Large intestine (tissue), 3 donors: ENCODE measurements at regions not wholly inside any gene's neighbourhood (a gene's known extent, or its start where the extent isn't known, plus 50 kb on each side); places are given as distances from the start of the nearest gene placed in this dataset.

Experiments used
- DNase-seq, 2 donors: peaks; one replicate each; pipeline versions ENCODE4 v3.0.0 to v3.0.0-alpha.2; 2013
- H3K27ac ChIP-seq: one replicate; pipeline ENCODE4 v1.5.1; 2013; ENCODE audit warnings: low read length
- H3K27me3 ChIP-seq: 2 replicates; pipeline ENCODE4 v1.6.1; 2013; ENCODE audit warnings: low read length; ENCODE audit not compliant: control insufficient read depth, insufficient read depth
- H3K36me3 ChIP-seq: 2 replicates; pipeline ENCODE4 v1.6.1; 2013; ENCODE audit warnings: low read length; ENCODE audit not compliant: control insufficient read depth, insufficient read depth
- H3K4me1 ChIP-seq: one replicate; pipeline ENCODE4 v1.6.1; 2013; ENCODE audit warnings: low read length; ENCODE audit not compliant: control insufficient read depth, insufficient read depth
- H3K4me3 ChIP-seq: one replicate; pipeline ENCODE4 v1.5.1; 2013; ENCODE audit warnings: low read length
- H3K9me3 ChIP-seq: one replicate; pipeline ENCODE4 v1.6.1; 2013; ENCODE audit warnings: mild to moderate bottlenecking, low read depth, low read length, moderate library complexity; ENCODE audit not compliant: control insufficient read depth
- WGBS: methylation state at CpG from one replicate; pipeline ENCODE4 v1.1.5; 2013; ENCODE audit warnings: low lambda C conversion rate; ENCODE audit not compliant: insufficient coverage; 5-methylcytosine and 5-hydroxymethylcytosine counted together

DNA sequence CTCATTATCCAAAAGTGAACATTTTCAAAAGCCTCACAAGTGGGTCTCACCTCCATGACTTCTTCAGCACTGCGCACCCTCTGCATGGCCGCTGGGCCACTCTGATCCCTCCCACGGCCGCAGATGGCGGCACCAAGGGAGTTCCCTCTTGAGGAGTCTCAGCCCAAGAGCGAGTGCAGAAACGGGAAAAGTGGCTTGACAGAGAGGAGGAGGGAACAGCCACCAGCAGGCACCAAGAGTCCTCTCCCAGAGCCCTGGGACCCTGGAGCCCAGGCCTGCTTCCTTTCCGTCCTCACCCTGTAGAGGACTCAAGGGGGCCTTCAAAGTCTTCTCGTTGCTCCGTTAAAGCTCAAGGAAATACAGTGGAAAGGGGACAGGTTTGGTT, 230.2 kb upstream of the DIO3 start:
- peaks cover 56% of the 10 kb centered on the region for H3K4me1 ChIP-seq

GRCh38 chr14:101331661-101332169, 229.6 kb upstream of the DIO3 start:
- WGBS: no CpG with 5 or more reads among the region's 6 CpGs

More for the DNA sequence above, 230.2 kb upstream of the DIO3 start:
- no CpG with 5 or more reads among the region's 10 CpGs for WGBS
- Histone ChIP-seq H3K27ac (peak overlapping the region; percentile 89), H3K27me3 (no peaks in the 10 kb centered on the region), H3K4me3 (no peak overlapping the region), H3K36me3 (no peaks in the 10 kb centered on the region), H3K9me3 (peaks cover 2% of the 10 kb centered on the region)
- DNase-seq: no peak

DNA sequence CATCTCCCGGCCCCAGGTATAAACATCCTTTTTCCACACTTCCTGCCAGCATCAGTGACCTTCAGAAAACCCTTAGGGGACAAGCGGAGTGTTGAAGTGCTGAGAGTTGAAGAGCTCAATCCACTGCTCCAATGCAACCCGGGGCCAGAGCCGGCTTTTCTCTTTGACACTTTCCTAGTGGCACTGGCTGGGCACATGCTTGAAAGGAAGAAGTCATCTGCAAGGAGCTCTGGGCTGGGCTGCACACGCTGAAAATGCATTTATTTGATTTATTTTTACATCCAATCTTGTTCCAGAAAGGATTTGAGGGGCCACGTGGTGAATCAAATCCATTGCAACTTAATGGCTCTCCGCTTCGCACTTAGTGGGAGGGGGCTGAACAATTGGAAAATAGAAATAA, 229.0 kb upstream of the DIO3 start:
- Histone ChIP-seq H3K27ac (peak overlapping the region; percentile 89), H3K27me3 (no peaks in the 10 kb centered on the region), H3K9me3 (peaks cover 2% of the 10 kb centered on the region), H3K36me3 (no peaks in the 10 kb centered on the region), H3K4me3 (no peak overlapping the region), H3K4me1 (peaks cover 56% of the 10 kb centered on the region)
- no CpG with 5 or more reads among the region's 8 CpGs for WGBS
- no peak for DNase-seq

More at GRCh38 chr14:101331661-101332169, 229.6 kb upstream of the DIO3 start:
- Histone ChIP-seq H3K4me1 (peaks cover 56% of the 10 kb centered on the region), H3K27ac (peak overlapping the region; percentile 89), H3K36me3 (no peaks in the 10 kb centered on the region), H3K27me3 (no peaks in the 10 kb centered on the region), H3K9me3 (peaks cover 2% of the 10 kb centered on the region), H3K4me3 (no peak overlapping the region)
- DNase-seq: peak; percentile 84 to 92

DNA sequence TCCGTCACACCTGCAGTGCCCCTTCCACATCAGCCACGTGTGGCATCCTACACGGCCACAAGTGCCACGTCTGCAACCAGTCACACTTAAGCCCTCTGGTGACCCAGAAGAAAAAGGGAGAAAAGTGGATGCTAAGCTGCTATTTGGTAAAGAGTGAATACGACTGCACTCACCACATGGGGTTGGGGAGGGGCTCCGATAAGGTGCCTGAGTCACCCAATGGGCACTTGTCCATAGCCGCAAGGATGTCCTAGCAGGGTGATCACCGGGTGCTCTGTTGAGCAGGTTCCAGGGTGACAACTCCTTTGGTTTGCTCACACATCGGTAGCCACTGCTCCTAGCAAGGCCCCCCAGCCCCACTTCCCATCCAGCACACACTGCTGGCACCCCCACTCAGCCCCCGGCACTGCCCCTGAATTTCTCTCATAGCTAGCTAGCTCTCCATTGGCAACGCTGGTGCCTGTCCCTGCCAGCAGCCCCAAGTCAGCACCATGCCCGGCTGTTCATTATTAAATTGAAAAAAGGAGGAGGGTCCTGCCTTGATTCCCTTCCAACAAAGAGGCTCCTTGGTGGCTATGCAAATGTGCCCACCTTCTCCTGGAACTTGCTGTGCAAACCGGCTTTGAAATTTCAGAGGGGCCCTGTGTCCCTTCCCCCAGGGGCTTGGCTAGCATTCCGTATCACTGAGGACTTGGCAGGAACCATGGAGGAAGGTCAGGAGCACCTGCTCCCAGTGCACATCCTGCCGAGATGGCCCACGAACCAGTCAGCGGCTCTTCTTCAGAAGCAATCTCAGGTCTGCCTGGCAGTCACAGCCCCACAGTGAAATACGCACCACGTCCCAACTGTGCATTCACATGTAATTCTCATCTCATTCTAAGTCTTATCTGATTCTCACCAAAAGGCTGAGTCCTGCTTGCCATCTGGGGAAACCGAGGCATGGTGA, 227.7 kb upstream of the DIO3 start:
- Histone ChIP-seq H3K27me3 (no peaks in the 10 kb centered on the region), H3K4me3 (no peak overlapping the region), H3K36me3 (no peaks in the 10 kb centered on the region), H3K9me3 (peaks cover 2% of the 10 kb centered on the region), H3K27ac (no peak overlapping the region), H3K4me1 (peaks cover 51% of the 10 kb centered on the region)
- 100% methylated on average over 1 of the region's 20 CpGs for WGBS
- no peak for DNase-seq

DNA sequence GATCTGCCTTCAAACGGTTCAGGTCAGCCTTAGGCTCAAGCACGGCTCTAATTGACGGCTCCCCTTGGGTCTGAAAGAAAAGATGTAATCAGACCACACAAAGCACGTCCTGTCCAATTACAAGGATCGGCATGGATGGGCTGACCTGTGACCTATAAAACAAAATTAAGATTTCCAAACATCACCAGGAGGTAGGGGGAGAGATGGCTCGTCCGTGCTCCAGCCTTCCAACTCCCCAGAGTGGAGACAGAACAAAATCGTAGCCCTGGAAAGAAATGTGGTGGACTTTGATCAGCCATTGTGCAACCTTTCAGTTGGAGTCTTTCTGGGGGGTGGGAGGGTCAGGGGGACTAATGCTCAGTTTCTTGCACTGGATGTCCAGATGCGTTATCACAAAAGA, 226.6 kb upstream of the DIO3 start:
- Histone ChIP-seq H3K9me3 (peaks cover 2% of the 10 kb centered on the region), H3K27ac (peak overlapping the region; percentile 69), H3K36me3 (no peaks in the 10 kb centered on the region), H3K4me3 (no peak overlapping the region), H3K4me1 (peaks cover 42% of the 10 kb centered on the region), H3K27me3 (no peaks in the 10 kb centered on the region)
- WGBS: 34% methylated on average over 3 of the region's 9 CpGs
- peak; percentile 37 to 68 for DNase-seq

GRCh38 chr14:101335061-101335661, 226.1 kb upstream of the DIO3 start:
- peak; percentile 50 to 59 for DNase-seq
- Histone ChIP-seq H3K9me3 (peaks cover 2% of the 10 kb centered on the region), H3K27me3 (no peaks in the 10 kb centered on the region), H3K4me1 (peaks cover 41% of the 10 kb centered on the region), H3K36me3 (no peaks in the 10 kb centered on the region), H3K27ac (peak overlapping the region; percentile 69), H3K4me3 (no peak overlapping the region)
- no CpG with 5 or more reads among the region's 13 CpGs for WGBS

GRCh38 chr14:101336183-101336582, 225.1 kb upstream of the DIO3 start:
- DNase-seq: no peak
- H3K9me3 ChIP-seq: no peaks in the 10 kb centered on the region
- no peak overlapping the region for H3K4me3 ChIP-seq
- H3K27me3 ChIP-seq: no peaks in the 10 kb centered on the region
- peaks cover 34% of the 10 kb centered on the region for H3K4me1 ChIP-seq
- no peaks in the 10 kb centered on the region for H3K36me3 ChIP-seq
- H3K27ac ChIP-seq: no peak overlapping the region

DNA sequence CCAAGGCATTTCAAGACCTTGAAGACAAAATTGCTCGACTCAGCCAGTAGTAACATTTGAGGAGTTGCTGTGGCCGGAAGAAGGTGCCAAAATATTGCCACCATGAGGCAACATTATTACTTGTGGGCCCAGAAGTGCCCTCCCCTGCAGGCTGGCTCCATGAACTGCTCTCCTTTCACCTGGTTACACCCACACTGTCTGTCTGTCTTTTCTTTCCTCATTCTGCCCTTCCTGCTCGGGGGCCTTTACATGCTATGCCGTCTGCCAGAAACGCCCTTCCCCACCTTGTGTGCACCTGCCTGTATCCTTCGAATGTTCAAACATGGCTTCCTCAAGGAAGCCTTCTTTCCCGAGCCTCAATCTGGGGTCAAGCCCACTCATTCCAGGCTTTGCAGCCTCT, 224.2 kb upstream of the DIO3 start:
- no CpG with 5 or more reads among the region's 7 CpGs for WGBS
- Histone ChIP-seq H3K36me3 (no peaks in the 10 kb centered on the region), H3K4me3 (no peak overlapping the region), H3K27me3 (no peaks in the 10 kb centered on the region), H3K27ac (no peak overlapping the region), H3K9me3 (no peaks in the 10 kb centered on the region), H3K4me1 (peaks cover 27% of the 10 kb centered on the region)
- DNase-seq: no peak

DNA sequence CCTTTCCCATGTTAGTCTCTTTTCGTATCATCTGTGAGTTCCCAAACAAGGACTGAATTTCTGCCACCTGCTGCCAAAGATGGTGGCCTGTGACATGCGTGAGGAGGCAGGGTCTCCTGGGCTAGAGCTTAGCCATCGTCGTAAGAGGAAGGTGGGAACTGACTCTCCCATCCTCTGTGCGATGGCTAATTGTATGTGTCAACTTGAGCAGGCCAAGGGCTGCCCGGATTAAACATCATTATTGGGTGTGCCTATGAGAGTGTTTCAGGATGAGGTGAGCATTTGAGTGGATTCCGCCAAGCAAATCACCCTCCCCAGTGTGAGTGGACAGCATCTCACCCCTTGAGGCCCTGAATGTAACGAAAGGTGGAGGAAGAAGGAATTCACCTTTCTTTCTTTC, 220.7 kb upstream of the DIO3 start:
- H3K27ac ChIP-seq: no peak overlapping the region
- WGBS: no CpG with 5 or more reads among the region's 8 CpGs
- H3K9me3 ChIP-seq: no peaks in the 10 kb centered on the region
- peaks cover 1% of the 10 kb centered on the region for H3K4me1 ChIP-seq
- no peaks in the 10 kb centered on the region for H3K27me3 ChIP-seq
- no peak for DNase-seq
- H3K4me3 ChIP-seq: no peak overlapping the region
- no peaks in the 10 kb centered on the region for H3K36me3 ChIP-seq

DNA sequence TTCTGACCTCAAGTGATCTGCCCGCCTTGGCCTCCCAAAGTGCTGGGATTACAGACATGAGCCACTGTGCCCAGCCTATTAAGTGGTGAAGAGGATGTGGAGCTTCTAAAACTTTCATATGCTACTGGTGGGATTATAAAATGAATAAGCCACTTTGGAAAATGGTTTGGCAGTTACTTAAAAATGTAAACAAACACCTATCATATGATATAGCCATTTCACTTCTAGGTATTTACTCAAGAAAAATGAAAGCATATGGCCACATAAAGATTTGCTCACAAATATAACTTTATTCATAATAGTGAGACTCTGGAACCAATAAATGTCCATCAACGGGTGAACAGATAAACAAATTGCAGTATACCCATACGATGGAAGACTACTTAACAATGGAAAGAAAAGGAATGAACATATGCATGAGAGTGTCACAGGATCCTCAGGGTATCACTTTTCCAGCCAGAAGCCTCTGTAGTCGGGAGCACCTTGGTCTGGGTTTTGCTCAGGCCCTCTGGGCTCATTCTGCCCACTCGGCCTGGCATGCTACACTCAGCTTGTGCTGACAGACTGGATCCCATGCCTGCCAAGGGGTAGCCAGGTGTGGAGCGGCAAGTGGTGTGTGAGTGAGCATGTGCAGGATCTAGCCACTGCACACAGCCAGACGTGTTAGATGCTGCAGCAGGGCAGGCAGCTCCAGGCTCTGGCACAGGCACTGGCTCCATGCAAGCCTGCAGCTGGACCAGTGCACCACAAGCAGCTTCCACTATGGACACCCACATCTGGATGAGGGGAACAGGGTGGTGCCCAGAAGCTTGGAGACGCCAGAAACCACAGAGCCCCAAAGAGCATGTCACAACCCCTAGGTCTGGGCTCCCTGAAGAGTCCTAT, 213.2 kb upstream of the DIO3 start:
- peaks cover 10% of the 10 kb centered on the region for H3K9me3 ChIP-seq
- no peak overlapping the region for H3K4me3 ChIP-seq
- DNase-seq: no peak
- H3K4me1 ChIP-seq: no peaks in the 10 kb centered on the region
- no CpG with 5 or more reads among the region's 8 CpGs for WGBS
- no peaks in the 10 kb centered on the region for H3K36me3 ChIP-seq
- H3K27ac ChIP-seq: no peak overlapping the region
- H3K27me3 ChIP-seq: no peaks in the 10 kb centered on the region
